HEK293 (cell line): ENCODE measurements at regions not wholly inside any gene's neighbourhood (a gene's known extent, or its start where the extent isn't known, plus 50 kb on each side); places are given as distances from the start of the nearest gene placed in this dataset.

Experiments
- CTCF ChIA-PET: fragments of 350-600 bp; formaldehyde crosslinking; extraction: SDS; loops from one replicate; lab custom pipeline; 2021; ENCODE audit warnings: antibody characterized with exemption; lab: Yijun Ruan, JAX
- POLR2A ChIA-PET: fragments of 300-600 bp; formaldehyde crosslinking; extraction: SDS; loops from one replicate; lab custom pipeline; 2020; ENCODE audit warnings: antibody characterized with exemption, inconsistent platforms; lab: Yijun Ruan, JAX
- H3K27ac ChIP-seq: fragments of 200-500 bp; sonication (Bioruptor generic); 2 replicates; pipeline ENCODE4 v1.5.1; 2014; ENCODE audit warnings: low read depth, low read length, control low read depth, inconsistent platforms; ENCODE audit errors: extremely low read depth
- H3K36me3 ChIP-seq, 2 experiments: fragments of 200-500 bp in 1 of 2; sonication (Bioruptor generic) in 1 of 2; 1 replicate in 1 of 2; 2 replicates in 1 of 2; pipeline ENCODE4 v1.5.1; 2014 to 2017; ENCODE audit warnings: inconsistent platforms in 2 of 2, low read length in 2 of 2; ENCODE audit not compliant: control insufficient read depth in 2 of 2, insufficient read depth in 1 of 2
- H3K4me1 ChIP-seq: fragments of 200-500 bp; sonication (Bioruptor generic); 2 replicates; pipeline ENCODE4 v1.5.1; 2014; ENCODE audit warnings: mild to moderate bottlenecking, low read length, inconsistent platforms; ENCODE audit not compliant: control insufficient read depth, insufficient read depth
- H3K4me3 ChIP-seq: 2 replicates; pipeline ENCODE4 v1.5.1; 2011; ENCODE audit warnings: low read depth, mild to moderate bottlenecking, control low read depth, low read length, moderate library complexity
- H3K9me3 ChIP-seq: fragments of 200-500 bp; sonication (Bioruptor generic); 2 replicates; pipeline ENCODE4 v1.5.1; 2014; ENCODE audit warnings: low read depth, low read length, inconsistent platforms; ENCODE audit not compliant: control insufficient read depth, insufficient read depth
- BCL11B ChIP-seq: fragments of 450-650 bp; formaldehyde crosslinking; IDR thresholded peaks from 2 replicates; pipeline ENCODE4 v1.5.1; 2016; ENCODE audit warnings: low read depth, missing biosample characterization, missing genetic modification characterization
- BCL6B ChIP-seq: fragments of 450-650 bp; formaldehyde crosslinking; IDR thresholded peaks from 2 replicates; pipeline ENCODE4 v1.5.1; 2017; ENCODE audit warnings: missing biosample characterization, missing genetic modification characterization
- EGR2 ChIP-seq: fragments of 450-650 bp; formaldehyde crosslinking; IDR thresholded peaks from 2 replicates; pipeline ENCODE4 v1.5.1; 2016; ENCODE audit warnings: low read depth, missing biosample characterization, missing genetic modification characterization
- PATZ1 ChIP-seq: fragments of 450-650 bp; formaldehyde crosslinking; IDR thresholded peaks from 2 replicates; pipeline ENCODE4 v1.5.1; 2016; ENCODE audit warnings: missing biosample characterization, missing genetic modification characterization
- SALL2 ChIP-seq: fragments of 450-650 bp; formaldehyde crosslinking; IDR thresholded peaks from 2 replicates; pipeline ENCODE4 v1.5.0; 2017; ENCODE audit warnings: missing biosample characterization, mild to moderate bottlenecking, missing genetic modification characterization, borderline replicate concordance
- SCRT1 ChIP-seq: fragments of 450-650 bp; formaldehyde crosslinking; IDR thresholded peaks from 2 replicates; pipeline ENCODE4 v1.5.1; 2016; ENCODE audit warnings: missing biosample characterization, missing genetic modification characterization, borderline replicate concordance
- ZBTB44 ChIP-seq: fragments of 450-650 bp; IDR thresholded peaks from 2 replicates; pipeline ENCODE4 v1.5.1; 2018; ENCODE audit warnings: missing biosample characterization, mild to moderate bottlenecking, missing genetic modification characterization
- ZEB2 ChIP-seq: fragments of 450-650 bp; formaldehyde crosslinking; IDR thresholded peaks from 2 replicates; pipeline ENCODE4 v1.5.1; 2016; ENCODE audit warnings: missing biosample characterization, missing genetic modification characterization
- ZFHX2 ChIP-seq: fragments of 450-650 bp; formaldehyde crosslinking; conservative IDR thresholded peaks from 2 replicates; pipeline ENCODE4 v1.5.1; 2016; ENCODE audit warnings: missing biosample characterization, missing genetic modification characterization
- ZNF132 ChIP-seq: fragments of 450-650 bp; formaldehyde crosslinking; IDR thresholded peaks from 2 replicates; pipeline ENCODE4 v1.5.1; 2017; ENCODE audit warnings: missing biosample characterization, missing genetic modification characterization, borderline replicate concordance
- ZNF148 ChIP-seq: fragments of 450-650 bp; formaldehyde crosslinking; IDR thresholded peaks from 2 replicates; pipeline ENCODE4 v1.5.0; 2017; ENCODE audit warnings: missing biosample characterization, missing genetic modification characterization, borderline replicate concordance
- ZNF211 ChIP-seq: fragments of 450-650 bp; formaldehyde crosslinking; IDR thresholded peaks from 2 replicates; pipeline ENCODE4 v1.5.1; 2016; ENCODE audit warnings: low read depth, missing biosample characterization, missing genetic modification characterization
- ZNF266 ChIP-seq: fragments of 450-650 bp; formaldehyde crosslinking; IDR thresholded peaks from 2 replicates; pipeline ENCODE4 v1.5.1; 2016; ENCODE audit warnings: missing biosample characterization, missing genetic modification characterization, low read depth
- ZNF311 ChIP-seq: fragments of 450-650 bp; formaldehyde crosslinking; IDR thresholded peaks from 2 replicates; pipeline ENCODE4 v1.5.1; 2017; ENCODE audit warnings: missing biosample characterization, missing genetic modification characterization, borderline replicate concordance
- ZNF350 ChIP-seq: fragments of 450-650 bp; formaldehyde crosslinking; IDR thresholded peaks from 2 replicates; pipeline ENCODE4 v1.5.0; 2017; ENCODE audit warnings: missing biosample characterization, mild to moderate bottlenecking, missing genetic modification characterization
- ZNF404 ChIP-seq: fragments of 450-650 bp; formaldehyde crosslinking; IDR thresholded peaks from 2 replicates; pipeline ENCODE4 v1.5.1; 2017; ENCODE audit warnings: missing biosample characterization, missing genetic modification characterization
- ZNF416 ChIP-seq: fragments of 450-650 bp; formaldehyde crosslinking; IDR thresholded peaks from 2 replicates; pipeline ENCODE4 v1.5.1; 2016; ENCODE audit warnings: missing biosample characterization, missing genetic modification characterization
- ZNF518A ChIP-seq: fragments of 450-650 bp; formaldehyde crosslinking; conservative IDR thresholded peaks from 2 replicates; pipeline ENCODE4 v1.5.1; 2016; ENCODE audit warnings: low read depth, missing biosample characterization, missing genetic modification characterization
- ZNF530 ChIP-seq: fragments of 450-650 bp; formaldehyde crosslinking; IDR thresholded peaks from 2 replicates; pipeline ENCODE4 v1.5.1; 2016; ENCODE audit warnings: low read depth, missing biosample characterization, missing genetic modification characterization
- ZNF549 ChIP-seq: fragments of 450-650 bp; IDR thresholded peaks from 2 replicates; pipeline ENCODE4 v1.5.1; 2018; ENCODE audit warnings: missing biosample characterization, missing genetic modification characterization, mild to moderate bottlenecking, inconsistent platforms, moderate library complexity
- ZNF704 ChIP-seq: fragments of 450-650 bp; formaldehyde crosslinking; IDR thresholded peaks from 2 replicates; pipeline ENCODE4 v1.5.1; 2016; ENCODE audit warnings: missing biosample characterization, missing genetic modification characterization

GRCh38 chr22:34379825-34380224, 459.5 kb upstream of the LARGE1 start:
- TF ChIP-seq ZNF266 (tag by site-specific recombination), result no peak
- TF ChIP-seq ZNF132 (tag by site-specific recombination), result no peak
- no peak for TF ChIP-seq ZNF311
- no peak for TF ChIP-seq SCRT1
- no peak for TF ChIP-seq ZNF704 (tag by site-specific recombination)
- no peak for TF ChIP-seq ZNF549 (tag by site-specific recombination)
- TF ChIP-seq, all 188 proteins: peak for 0
- Histone ChIP-seq H3K4me3 (no peak overlapping the region), H3K27ac (no peak overlapping the region), H3K36me3 (no peaks in the 10 kb centered on the region), H3K9me3 (no peaks in the 10 kb centered on the region), H3K4me1 (no peaks in the 10 kb centered on the region)
- ChIA-PET CTCF (no interaction called here), POLR2A (no interaction called here)

GRCh38 chr22:34380532-34380931, 460.3 kb upstream of the LARGE1 start:
- no peaks in the 10 kb centered on the region for H3K9me3 ChIP-seq
- CTCF ChIA-PET, result interaction anchor here (0.6 kb wide), 1 partner anchor 24 kb away, joined by 3 read pairs; no protein-coding TSS in a partner anchor
- H3K4me1 ChIP-seq, result no peaks in the 10 kb centered on the region
- no peak overlapping the region for H3K27ac ChIP-seq
- H3K36me3 ChIP-seq, result no peaks in the 10 kb centered on the region
- POLR2A ChIA-PET, result no interaction called here
- no peak overlapping the region for H3K4me3 ChIP-seq
- no peak for TF ChIP-seq SALL2
- TF ChIP-seq ZEB2, result no peak
- TF ChIP-seq BCL11B, result no peak
- TF ChIP-seq PATZ1 (tag by site-specific recombination), result no peak
- TF ChIP-seq ZNF211 (tag by site-specific recombination), result no peak
- no peak for TF ChIP-seq ZNF530 (tag by site-specific recombination)
- no peak for TF ChIP-seq EGR2 (tag by site-specific recombination)
- TF ChIP-seq ZNF148 (tag by site-specific recombination), result no peak
- TF ChIP-seq ZNF518A (tag by site-specific recombination), result no peak
- TF ChIP-seq ZNF404, result no peak
- no peak for TF ChIP-seq ZFHX2 (tag by site-specific recombination)
- no peak for TF ChIP-seq ZNF416 (tag by site-specific recombination)
- TF ChIP-seq ZNF350 (tag by site-specific recombination), result no peak
- TF ChIP-seq BCL6B, result no peak
- TF ChIP-seq ZBTB44 (tag by site-specific recombination), result no peak
